Liver (tissue), 8 donors: ENCODE measurements at regions not wholly inside any gene's neighbourhood (a gene's known extent, or its start where the extent isn't known, plus 50 kb on each side); places are given as distances from the start of the nearest gene placed in this dataset.

ENCODE experiments used
- DNase-seq: peaks from one replicate; pipeline ENCODE4 v3.0.0-alpha.2; 2017; ENCODE audit warnings: low spot score
- H3K27ac ChIP-seq, 2 donors: one replicate each; pipeline ENCODE4 v1.7.0; 2013; ENCODE audit warnings: inconsistent platforms in 2 of 2, low read length in 2 of 2, control low read depth in 1 of 2, low read depth in 1 of 2, mild to moderate bottlenecking in 1 of 2
- H3K27me3 ChIP-seq, 4 donors: one replicate each; pipeline versions ENCODE4 v1.6.1 to v1.7.0; 2013; ENCODE audit warnings: low read length in 3 of 4, inconsistent platforms in 1 of 4, mild to moderate bottlenecking in 1 of 4, moderate library complexity in 1 of 4; ENCODE audit not compliant: control insufficient read depth in 4 of 4, insufficient read depth in 4 of 4
- H3K36me3 ChIP-seq, 4 donors: one replicate each; pipeline versions ENCODE4 v1.6.1 to v1.7.0; 2013; ENCODE audit warnings: low read length in 3 of 4, mild to moderate bottlenecking in 3 of 4, low read depth in 1 of 4, moderate library complexity in 1 of 4; ENCODE audit not compliant: control insufficient read depth in 4 of 4, insufficient read depth in 3 of 4
- H3K4me1 ChIP-seq, 4 donors: one replicate each; pipeline versions ENCODE4 v1.6.1 to v1.7.0; 2013; ENCODE audit warnings: low read length in 3 of 4, mild to moderate bottlenecking in 3 of 4, moderate library complexity in 1 of 4; ENCODE audit not compliant: control insufficient read depth in 4 of 4, insufficient read depth in 4 of 4
- H3K4me3 ChIP-seq, 3 donors: one replicate each; pipeline versions ENCODE4 v1.6.1 to v1.7.0; 2013; ENCODE audit warnings: low read length in 3 of 3, control low read depth in 1 of 3, low read depth in 1 of 3, mild to moderate bottlenecking in 1 of 3
- H3K9ac ChIP-seq, 2 donors: one replicate each; pipeline ENCODE4 v1.7.0; 2013; ENCODE audit warnings: low read length in 2 of 2, mild to moderate bottlenecking in 2 of 2, moderate library complexity in 2 of 2, control low read depth in 1 of 2, low read depth in 1 of 2
- H3K9me3 ChIP-seq, 4 donors: one replicate each; pipeline versions ENCODE4 v1.6.1 to v1.7.0; 2013; ENCODE audit warnings: low read length in 3 of 4; ENCODE audit not compliant: control insufficient read depth in 4 of 4
- EGR1 ChIP-seq, 2 donors: IDR thresholded peaks; 2 replicates each; pipeline ENCODE4 v1.6.1; 2016 to 2018; ENCODE audit warnings: antibody characterized with exemption in 2 of 2, low read depth in 2 of 2
- FOXA2 ChIP-seq: IDR thresholded peaks from 2 replicates; pipeline ENCODE4 v1.6.1; 2016; ENCODE audit warnings: antibody characterized with exemption
- HNF4G ChIP-seq: IDR thresholded peaks from 2 replicates; pipeline ENCODE4 v1.6.1; 2016; ENCODE audit warnings: antibody characterized with exemption
- NR2F2 ChIP-seq: IDR thresholded peaks from 2 replicates; pipeline ENCODE4 v1.6.1; 2016; ENCODE audit warnings: antibody characterized with exemption
- RAD21 ChIP-seq, 2 donors: IDR thresholded peaks; 2 replicates each; pipeline ENCODE4 v1.6.1; 2016; ENCODE audit warnings: antibody characterized with exemption in 2 of 2, mild to moderate bottlenecking in 2 of 2
- SP1 ChIP-seq: IDR thresholded peaks from 2 replicates; pipeline ENCODE4 v1.6.1; 2018; ENCODE audit warnings: antibody characterized with exemption, mild to moderate bottlenecking
- YY1 ChIP-seq: IDR thresholded peaks from 2 replicates; pipeline ENCODE4 v1.6.1; 2016; ENCODE audit warnings: antibody characterized with exemption, mild to moderate bottlenecking
- whole genome bisulfite sequencing: extraction: QIAGEN DNeasy Blood & Tissue Kit; methylation state at CpG from one replicate; pipeline ENCODE4 v1.1.7; 2013; 5-methylcytosine and 5-hydroxymethylcytosine counted together
- TF ChIP-seq, protein P1 (sequence below): IDR thresholded peaks from 2 replicates; pipeline ENCODE4 v1.6.1; 2016; ENCODE audit warnings: antibody characterized with exemption, mild to moderate bottlenecking
- TF ChIP-seq, protein P2 (sequence below): IDR thresholded peaks from 2 replicates; pipeline ENCODE4 v1.6.1; 2016; ENCODE audit warnings: antibody characterized with exemption
- TF ChIP-seq, protein P3 (sequence below): fragments of 150-350 bp; IDR thresholded peaks from 2 replicates; pipeline ENCODE4 v1.5.1; 2017; ENCODE audit warnings: improper control_type of control experiment, low read depth, low read length; ENCODE audit not compliant: missing input control
- donor health status: healthy.
- donor health status: healthy.
- donor health status: healthy.
- donor health status: healthy.
- donor health status: healthy.

DNA sequence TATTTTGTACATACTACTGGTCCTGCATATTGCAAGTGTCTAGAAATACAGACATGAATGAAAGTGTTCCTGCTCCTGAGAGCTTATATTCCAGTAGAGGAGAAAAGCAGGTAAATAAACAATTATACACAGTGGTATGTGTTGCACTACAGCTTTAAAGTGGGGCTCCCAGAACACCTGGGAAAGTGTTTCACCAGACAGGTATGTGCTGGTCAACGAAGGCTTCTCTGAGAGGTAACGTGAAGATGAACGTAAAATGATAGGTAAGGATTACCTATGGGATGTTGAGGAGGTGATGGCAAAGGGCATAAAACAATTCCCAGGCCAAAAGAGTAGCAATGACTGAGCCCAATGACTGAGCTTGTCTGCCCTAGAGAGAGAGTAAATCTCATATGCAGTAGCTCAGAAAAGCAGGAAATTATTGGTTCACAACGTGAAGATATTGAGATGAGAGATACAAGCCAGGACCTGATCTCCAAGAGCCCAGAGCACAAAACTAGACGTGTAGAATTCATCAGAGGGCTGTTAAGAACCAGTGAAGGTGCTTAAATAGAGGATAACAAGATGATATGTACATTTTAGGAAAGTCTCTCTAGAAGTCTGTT is 459.1 kb upstream of the BCHE start:
- Histone ChIP-seq H3K36me3 (no peaks in the 10 kb centered on the region), H3K27ac (no peak overlapping the region), H3K4me3 (no peak overlapping the region), H3K4me1 (no peaks in the 10 kb centered on the region), H3K9me3 (no peaks in the 10 kb centered on the region), H3K9ac (no peak overlapping the region), H3K27me3 (no peaks in the 10 kb centered on the region)
- no peak for DNase-seq
- WGBS, result 67% methylated on average over 5 of the region's 5 CpGs
- TF ChIP-seq, protein P1, sequence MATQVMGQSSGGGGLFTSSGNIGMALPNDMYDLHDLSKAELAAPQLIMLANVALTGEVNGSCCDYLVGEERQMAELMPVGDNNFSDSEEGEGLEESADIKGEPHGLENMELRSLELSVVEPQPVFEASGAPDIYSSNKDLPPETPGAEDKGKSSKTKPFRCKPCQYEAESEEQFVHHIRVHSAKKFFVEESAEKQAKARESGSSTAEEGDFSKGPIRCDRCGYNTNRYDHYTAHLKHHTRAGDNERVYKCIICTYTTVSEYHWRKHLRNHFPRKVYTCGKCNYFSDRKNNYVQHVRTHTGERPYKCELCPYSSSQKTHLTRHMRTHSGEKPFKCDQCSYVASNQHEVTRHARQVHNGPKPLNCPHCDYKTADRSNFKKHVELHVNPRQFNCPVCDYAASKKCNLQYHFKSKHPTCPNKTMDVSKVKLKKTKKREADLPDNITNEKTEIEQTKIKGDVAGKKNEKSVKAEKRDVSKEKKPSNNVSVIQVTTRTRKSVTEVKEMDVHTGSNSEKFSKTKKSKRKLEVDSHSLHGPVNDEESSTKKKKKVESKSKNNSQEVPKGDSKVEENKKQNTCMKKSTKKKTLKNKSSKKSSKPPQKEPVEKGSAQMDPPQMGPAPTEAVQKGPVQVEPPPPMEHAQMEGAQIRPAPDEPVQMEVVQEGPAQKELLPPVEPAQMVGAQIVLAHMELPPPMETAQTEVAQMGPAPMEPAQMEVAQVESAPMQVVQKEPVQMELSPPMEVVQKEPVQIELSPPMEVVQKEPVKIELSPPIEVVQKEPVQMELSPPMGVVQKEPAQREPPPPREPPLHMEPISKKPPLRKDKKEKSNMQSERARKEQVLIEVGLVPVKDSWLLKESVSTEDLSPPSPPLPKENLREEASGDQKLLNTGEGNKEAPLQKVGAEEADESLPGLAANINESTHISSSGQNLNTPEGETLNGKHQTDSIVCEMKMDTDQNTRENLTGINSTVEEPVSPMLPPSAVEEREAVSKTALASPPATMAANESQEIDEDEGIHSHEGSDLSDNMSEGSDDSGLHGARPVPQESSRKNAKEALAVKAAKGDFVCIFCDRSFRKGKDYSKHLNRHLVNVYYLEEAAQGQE, result no peak
- TF ChIP-seq EGR1 (IDR thresholded peaks at IDR 0.05; ENCODE audit: low read depth in 2 of 2) (no peak), SP1 (no peak), NR2F2 (no peak), RAD21 (IDR thresholded peaks at IDR 0.05) (no peak), YY1 (no peak), HNF4G (no peak)
- TF ChIP-seq, protein P2, sequence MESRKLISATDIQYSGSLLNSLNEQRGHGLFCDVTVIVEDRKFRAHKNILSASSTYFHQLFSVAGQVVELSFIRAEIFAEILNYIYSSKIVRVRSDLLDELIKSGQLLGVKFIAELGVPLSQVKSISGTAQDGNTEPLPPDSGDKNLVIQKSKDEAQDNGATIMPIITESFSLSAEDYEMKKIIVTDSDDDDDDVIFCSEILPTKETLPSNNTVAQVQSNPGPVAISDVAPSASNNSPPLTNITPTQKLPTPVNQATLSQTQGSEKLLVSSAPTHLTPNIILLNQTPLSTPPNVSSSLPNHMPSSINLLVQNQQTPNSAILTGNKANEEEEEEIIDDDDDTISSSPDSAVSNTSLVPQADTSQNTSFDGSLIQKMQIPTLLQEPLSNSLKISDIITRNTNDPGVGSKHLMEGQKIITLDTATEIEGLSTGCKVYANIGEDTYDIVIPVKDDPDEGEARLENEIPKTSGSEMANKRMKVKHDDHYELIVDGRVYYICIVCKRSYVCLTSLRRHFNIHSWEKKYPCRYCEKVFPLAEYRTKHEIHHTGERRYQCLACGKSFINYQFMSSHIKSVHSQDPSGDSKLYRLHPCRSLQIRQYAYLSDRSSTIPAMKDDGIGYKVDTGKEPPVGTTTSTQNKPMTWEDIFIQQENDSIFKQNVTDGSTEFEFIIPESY, result no peak

DNA sequence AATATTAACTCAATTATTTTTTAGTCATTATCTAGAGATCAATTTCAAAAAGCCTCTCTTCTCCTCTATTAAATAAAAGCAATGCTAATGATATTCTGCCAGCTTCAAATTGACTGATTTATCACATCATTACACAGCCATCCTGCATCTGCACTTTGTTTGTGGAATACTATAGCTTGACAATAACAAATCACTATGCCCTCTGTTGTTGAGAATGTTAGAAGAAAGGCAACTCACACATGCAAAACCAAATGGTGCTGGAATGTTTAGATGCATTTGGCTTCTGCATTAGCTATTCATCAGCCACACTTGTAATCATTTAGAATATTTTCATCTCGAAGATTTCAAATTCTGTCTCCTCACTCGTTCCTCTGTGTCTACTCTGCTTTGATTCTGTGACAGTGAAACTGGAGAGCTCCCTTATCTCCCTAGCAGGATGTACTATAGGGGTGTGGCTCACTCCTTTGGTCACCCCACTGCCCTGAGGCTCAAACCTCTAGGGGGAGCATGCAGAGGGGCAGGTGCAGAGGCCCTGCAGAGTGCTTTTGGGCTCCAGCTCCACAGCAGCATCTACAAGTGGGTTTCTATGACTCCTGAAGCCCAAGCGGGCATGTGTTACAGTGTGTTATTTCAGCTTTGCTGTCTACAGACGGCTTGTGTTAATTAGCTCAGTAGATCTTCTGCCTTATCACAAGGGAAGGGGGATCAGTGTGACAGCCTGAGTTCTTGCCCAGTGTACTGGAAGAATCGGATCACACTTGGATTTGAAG is 454.1 kb upstream of the BCHE start:
- WGBS, result 57% methylated on average over 5 of the region's 5 CpGs
- no peaks in the 10 kb centered on the region for H3K27me3 ChIP-seq

More for the DNA sequence above, 454.1 kb upstream of the BCHE start:
- DNase-seq, result no peak
- H3K4me3 ChIP-seq, result no peak overlapping the region
- no peaks in the 10 kb centered on the region for H3K9me3 ChIP-seq
- H3K27ac ChIP-seq, result no peak overlapping the region
- TF ChIP-seq, protein P3, sequence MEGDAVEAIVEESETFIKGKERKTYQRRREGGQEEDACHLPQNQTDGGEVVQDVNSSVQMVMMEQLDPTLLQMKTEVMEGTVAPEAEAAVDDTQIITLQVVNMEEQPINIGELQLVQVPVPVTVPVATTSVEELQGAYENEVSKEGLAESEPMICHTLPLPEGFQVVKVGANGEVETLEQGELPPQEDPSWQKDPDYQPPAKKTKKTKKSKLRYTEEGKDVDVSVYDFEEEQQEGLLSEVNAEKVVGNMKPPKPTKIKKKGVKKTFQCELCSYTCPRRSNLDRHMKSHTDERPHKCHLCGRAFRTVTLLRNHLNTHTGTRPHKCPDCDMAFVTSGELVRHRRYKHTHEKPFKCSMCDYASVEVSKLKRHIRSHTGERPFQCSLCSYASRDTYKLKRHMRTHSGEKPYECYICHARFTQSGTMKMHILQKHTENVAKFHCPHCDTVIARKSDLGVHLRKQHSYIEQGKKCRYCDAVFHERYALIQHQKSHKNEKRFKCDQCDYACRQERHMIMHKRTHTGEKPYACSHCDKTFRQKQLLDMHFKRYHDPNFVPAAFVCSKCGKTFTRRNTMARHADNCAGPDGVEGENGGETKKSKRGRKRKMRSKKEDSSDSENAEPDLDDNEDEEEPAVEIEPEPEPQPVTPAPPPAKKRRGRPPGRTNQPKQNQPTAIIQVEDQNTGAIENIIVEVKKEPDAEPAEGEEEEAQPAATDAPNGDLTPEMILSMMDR, result no peak
- TF ChIP-seq NR2F2, result no peak
- no peak for TF ChIP-seq FOXA2
- no peaks in the 10 kb centered on the region for H3K36me3 ChIP-seq
- H3K9ac ChIP-seq, result no peak overlapping the region
- H3K4me1 ChIP-seq, result no peaks in the 10 kb centered on the region
